HAP-1 (cell line): ENCODE measurements at regions not wholly inside any gene's neighbourhood (a gene's known extent, or its start where the extent isn't known, plus 50 kb on each side); places are given as distances from the start of the nearest gene placed in this dataset.
"Not testable (repeated sequence)": the region's sequence is repeated elsewhere in the genome, so short reads cannot be mapped to it uniquely, and the experiment has no call there.

Experiments
- DNase-seq, 2 experiments: peaks; one replicate each; pipeline ENCODE4 v3.0.0-alpha.2; 2016 to 2020; ENCODE audit warnings: low spot score in 2 of 2
- H3K27me3 ChIP-seq: fragments of 250-450 bp; sonication (Bioruptor Pico); 2 replicates; pipeline ENCODE4 v1.5.1; 2020; ENCODE audit warnings: low read depth, mild to moderate bottlenecking, moderate library complexity
- H3K36me3 ChIP-seq: fragments of 250-450 bp; sonication (Bioruptor Pico); replicated peaks from 2 replicates; pipeline ENCODE4 v1.5.1; 2020; ENCODE audit warnings: mild to moderate bottlenecking
- H3K4me1 ChIP-seq: fragments of 250-450 bp; sonication (Bioruptor Pico); 2 replicates; pipeline ENCODE4 v1.5.1; 2020; ENCODE audit warnings: mild to moderate bottlenecking
- H3K4me3 ChIP-seq: fragments of 250-450 bp; sonication (Bioruptor Pico); 2 replicates; pipeline ENCODE4 v1.5.1; 2020; ENCODE audit warnings: mild to moderate bottlenecking, moderate library complexity
- H3K9me3 ChIP-seq: fragments of 250-450 bp; sonication (Bioruptor Pico); 2 replicates; pipeline ENCODE4 v1.5.1; 2020; ENCODE audit warnings: mild to moderate bottlenecking, moderate library complexity
- in situ Hi-C: fragments of 300-500 bp; cut with MboI; formaldehyde crosslinking; loops from 3 replicates; pipeline ENCODE4 v1.14.3; 2020; ENCODE audit warnings: low sequenced_read_pairs, inconsistent platforms, mixed read lengths

DNA sequence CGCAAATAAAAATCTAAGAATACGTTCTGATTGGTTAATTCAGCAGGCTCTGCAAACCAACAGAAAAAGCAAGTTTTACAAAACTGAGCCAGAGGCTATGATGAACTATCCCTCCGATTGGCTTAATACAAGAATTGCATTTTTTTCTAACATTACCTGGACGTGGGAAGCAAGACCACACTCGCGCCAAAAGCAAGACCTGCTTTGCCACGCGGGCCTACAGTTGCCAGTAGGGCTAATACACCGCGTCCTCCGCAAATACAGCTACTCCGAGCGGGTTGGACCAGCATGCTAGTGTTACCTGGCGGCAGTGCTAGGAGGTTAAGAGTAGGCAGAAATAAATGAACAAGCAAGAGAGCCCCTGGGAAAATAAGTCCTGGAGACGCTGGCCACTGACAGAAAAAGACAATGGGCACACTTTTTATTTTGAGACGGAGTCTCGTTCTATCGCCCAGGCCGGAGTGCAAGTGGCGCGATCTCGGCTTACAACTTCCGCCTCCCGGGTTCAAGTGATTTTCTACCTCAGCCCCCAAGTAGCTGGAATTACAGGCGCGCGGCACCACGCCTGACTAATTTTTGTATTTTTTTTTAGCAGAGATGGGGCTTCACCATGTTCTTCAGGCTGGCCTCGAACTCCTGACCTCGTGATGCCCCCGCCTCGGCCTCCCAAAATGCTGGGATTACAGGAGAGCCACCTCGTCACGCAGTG, 131.9 kb upstream of the BTN3A2 start:
- no peaks in the 10 kb centered on the region for H3K36me3 ChIP-seq
- in situ Hi-C loops = no loop called here

DNA sequence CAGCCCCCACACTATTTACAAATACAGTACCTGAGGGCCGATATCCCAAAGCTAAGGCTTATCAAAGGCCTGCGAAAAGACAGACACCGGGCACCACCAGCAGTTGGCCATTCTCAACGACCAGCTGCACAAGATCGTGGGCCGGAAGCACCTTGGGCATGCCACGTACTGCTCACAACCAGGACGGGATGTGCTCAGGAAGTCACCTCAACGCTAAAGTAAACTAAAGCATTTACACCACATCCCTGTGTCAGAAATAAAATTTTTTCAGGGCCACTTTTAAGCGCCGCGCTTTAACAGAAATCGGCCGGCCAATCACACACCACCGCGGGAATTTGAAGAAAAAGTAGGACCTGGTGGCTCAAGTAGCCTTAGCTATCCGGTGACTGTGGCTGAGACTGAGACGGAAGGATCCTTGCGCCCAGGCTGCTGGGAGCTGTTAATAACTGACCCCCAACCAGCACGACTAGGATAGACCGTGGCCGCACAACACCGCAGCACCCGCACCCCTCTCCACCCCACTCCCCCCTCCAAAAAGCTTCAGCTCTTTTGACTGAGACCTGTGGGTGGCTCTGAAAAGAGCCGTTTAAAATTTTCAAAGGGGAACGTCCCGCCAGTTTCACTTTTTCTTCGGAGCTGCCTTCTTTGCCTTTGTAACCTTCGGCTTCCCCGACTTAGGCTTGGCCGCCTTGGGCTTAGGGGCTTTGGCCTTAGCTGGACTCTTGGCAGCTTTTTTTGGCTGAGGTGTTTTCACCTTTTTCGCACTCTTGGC, 131.2 kb upstream of the BTN3A2 start:
- Histone ChIP-seq H3K36me3 (no peaks in the 10 kb centered on the region), H3K27me3 (no peaks in the 10 kb centered on the region), H3K4me1 (peaks cover 12% of the 10 kb centered on the region), H3K4me3 (peak overlapping the region; percentile 34), H3K9me3 (no peaks in the 10 kb centered on the region)
- in situ Hi-C loops = no loop called here
- DNase-seq = peak; percentile 58 to 77

More for the DNA sequence above, 131.9 kb upstream of the BTN3A2 start:
- H3K4me3 ChIP-seq = peak overlapping the region; percentile 34
- DNase-seq = peak in 1 of 2 experiments; percentile 43
- no peaks in the 10 kb centered on the region for H3K27me3 ChIP-seq
- H3K4me1 ChIP-seq = peaks cover 12% of the 10 kb centered on the region
- H3K9me3 ChIP-seq = no peaks in the 10 kb centered on the region

DNA sequence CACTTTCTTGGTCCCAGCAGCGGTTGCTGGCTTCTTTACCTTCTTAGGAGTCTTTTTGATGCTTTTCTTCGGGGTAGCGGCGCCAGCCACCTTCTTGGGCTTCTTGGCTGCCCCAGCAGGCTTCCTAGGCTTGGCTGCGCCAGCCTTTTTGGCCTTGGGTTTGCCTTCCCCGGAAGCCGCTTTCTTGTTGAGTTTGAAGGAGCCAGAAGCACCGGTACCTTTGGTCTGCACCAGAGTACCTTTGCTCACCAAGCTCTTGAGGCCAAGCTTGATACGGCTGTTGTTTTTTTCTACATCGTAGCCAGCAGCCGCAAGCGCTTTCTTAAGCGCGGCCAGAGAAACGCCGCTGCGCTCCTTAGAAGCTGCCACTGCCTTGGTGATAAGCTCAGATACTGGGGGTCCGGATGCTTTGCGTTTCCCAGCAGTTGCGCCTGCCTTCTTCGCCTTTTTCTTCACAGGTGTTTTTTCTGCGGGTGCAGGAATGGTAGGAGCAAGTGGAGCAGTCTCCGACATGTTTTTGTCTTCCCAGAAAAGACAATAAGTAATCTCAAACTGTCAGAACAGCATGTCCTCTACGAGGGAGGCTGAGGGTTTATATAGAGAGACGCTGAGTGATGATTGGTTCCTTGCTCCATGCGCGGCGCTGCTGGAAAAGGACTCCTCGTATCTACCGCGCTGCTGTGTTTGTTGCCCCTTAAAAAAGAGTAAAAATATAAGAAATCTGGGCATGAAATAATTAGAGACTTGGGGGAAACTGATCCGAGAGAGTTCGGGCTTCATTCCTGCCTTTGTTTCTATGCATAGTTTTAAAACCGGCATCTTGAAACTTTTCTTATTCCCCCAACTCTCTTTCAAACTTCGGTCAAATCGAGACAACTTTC, 130.3 kb upstream of the BTN3A2 start:
- H3K4me1 ChIP-seq = peaks cover 12% of the 10 kb centered on the region
- no peaks in the 10 kb centered on the region for H3K9me3 ChIP-seq
- peak overlapping the region; percentile 34 for H3K4me3 ChIP-seq
- in situ Hi-C loops = no loop called here
- no peaks in the 10 kb centered on the region for H3K36me3 ChIP-seq
- DNase-seq = peak; percentile 80 to 83
- no peaks in the 10 kb centered on the region for H3K27me3 ChIP-seq

DNA sequence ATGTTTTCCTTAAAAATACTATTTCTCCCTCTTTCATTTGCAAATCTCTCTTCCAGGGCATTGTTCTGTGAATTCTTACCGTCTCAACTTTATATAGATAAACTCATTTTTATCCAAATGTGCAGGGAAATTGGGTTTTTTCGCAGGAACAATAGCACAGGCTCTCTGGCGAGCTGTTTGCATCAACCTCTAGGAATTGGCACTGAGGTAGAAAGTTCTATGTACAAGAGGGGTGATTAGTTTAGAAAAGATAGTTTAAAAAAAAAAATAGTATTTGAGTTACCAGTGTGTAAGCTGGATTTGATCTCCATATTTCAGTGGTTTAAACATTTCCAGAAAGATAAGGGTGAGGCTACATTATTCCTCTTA, 129.7 kb upstream of the BTN3A2 start:
- H3K4me3 ChIP-seq = peak overlapping the region; percentile 34
- no peaks in the 10 kb centered on the region for H3K27me3 ChIP-seq
- DNase-seq = peak in 1 of 2 experiments; percentile 57
- H3K9me3 ChIP-seq = no peaks in the 10 kb centered on the region
- peaks cover 12% of the 10 kb centered on the region for H3K4me1 ChIP-seq
- in situ Hi-C loops = no loop called here
- no peaks in the 10 kb centered on the region for H3K36me3 ChIP-seq

DNA sequence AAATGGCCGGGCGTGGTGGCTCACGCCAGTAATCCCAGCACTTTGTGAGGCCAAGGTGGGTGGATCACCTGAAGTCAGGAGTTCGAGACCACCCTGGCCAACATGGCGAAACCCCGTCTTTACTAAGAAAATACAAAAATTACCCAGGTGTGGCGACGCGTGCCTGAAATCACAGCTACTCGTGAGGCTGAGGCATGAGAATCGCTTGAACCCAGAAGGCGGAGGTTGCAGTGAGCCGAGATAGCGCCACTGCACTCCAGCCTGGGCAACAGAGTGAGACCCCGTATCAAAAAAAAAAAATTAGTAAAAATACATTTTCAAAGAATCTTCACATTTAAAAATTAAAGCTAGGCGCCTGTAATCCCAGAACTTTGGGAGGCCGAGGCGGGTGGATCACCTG, 125.6 kb upstream of the BTN3A2 start:
- H3K4me3 ChIP-seq, H3K9me3 ChIP-seq, H3K27me3 ChIP-seq, DNase-seq, in situ Hi-C loops, H3K36me3 ChIP-seq: not testable (repeated sequence)
- H3K4me1 ChIP-seq = peaks cover 22% of the 10 kb centered on the region

DNA sequence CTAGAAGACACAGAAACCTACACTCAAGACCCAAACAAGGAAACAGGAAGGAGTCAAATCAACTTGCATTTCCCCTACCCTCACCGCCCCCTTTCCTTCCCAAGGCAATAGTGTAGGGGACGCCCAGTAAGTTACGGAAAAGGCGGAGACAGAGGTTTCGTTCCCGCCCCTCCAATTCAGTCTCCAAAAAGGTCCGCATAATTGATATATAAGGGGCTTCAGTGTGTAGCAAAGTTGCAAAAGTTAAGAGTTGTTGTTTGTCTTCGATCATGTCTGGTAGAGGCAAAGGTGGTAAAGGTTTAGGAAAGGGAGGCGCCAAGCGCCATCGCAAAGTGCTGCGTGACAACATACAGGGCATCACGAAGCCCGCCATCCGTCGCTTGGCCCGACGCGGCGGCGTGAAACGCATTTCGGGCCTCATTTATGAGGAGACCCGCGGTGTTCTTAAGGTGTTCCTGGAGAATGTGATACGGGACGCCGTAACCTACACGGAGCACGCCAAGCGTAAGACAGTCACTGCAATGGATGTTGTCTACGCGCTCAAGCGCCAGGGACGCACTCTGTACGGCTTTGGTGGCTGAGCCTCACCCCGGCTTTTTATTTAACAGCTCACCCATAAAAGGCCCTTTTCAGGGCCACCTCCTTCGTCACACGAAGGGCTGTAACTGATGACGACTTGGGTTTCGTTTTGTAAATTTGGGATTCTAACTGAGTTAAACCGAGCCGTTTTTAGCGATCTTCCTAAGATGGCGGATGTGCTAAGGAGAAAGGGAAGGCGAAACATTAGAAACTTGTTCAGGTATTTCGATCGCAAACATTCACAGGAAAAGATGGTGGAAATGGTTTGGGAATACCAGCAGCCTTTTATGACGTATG, 124.6 kb upstream of the BTN3A2 start:
- Histone ChIP-seq H3K4me3 (no peak overlapping the region), H3K4me1 (peaks cover 21% of the 10 kb centered on the region)

DNA sequence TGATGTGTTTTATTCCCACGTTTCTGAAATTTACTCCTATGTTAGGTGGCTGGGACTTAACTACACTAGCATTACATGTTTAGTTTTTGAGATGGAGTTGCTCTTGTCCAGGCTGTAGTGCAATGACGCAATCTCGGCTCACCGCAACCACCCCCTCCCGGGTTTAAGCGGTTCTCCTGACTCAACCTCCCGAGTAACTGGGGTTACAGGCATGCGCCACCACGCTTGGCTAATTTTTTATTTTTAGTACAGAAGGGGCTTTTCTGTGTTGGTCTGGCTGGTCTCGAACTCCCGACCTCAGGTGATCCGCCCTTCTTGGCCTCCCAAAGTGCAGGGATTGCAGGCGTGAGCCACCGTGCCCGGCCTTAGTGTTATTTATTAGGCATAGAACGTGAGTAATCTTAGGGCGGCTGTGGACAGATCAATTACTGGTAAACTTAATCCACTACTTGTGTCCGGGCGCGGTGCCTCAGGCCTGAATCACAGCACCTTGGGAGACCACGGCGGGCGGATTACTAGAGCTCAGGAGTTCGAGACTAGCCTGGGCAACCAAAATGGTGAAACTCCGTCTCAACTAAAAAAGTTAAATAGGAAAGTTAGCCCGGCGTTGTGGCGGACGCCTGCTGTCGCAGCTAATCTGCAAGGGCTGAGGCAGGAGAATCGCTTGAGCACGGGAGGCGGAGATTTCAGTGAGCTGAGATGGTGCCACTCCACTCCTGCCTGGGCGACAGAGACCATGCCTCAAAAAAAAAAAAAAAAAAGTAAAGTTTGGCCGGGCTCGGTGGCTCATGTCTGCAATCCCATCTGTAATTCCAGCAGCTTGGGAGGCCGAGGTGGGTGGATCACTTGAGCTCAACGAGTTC, 123.7 kb upstream of the BTN3A2 start:
- DNase-seq = no peak
- no peak overlapping the region for H3K4me3 ChIP-seq
- H3K4me1 ChIP-seq = peaks cover 16% of the 10 kb centered on the region
- in situ Hi-C loops = no loop called here
- no peaks in the 10 kb centered on the region for H3K9me3 ChIP-seq
- H3K36me3 ChIP-seq = no peaks in the 10 kb centered on the region
- no peaks in the 10 kb centered on the region for H3K27me3 ChIP-seq

More for the DNA sequence above, 124.6 kb upstream of the BTN3A2 start:
- H3K36me3 ChIP-seq = no peaks in the 10 kb centered on the region
- no peaks in the 10 kb centered on the region for H3K27me3 ChIP-seq
- in situ Hi-C loops = no loop called here
- no peaks in the 10 kb centered on the region for H3K9me3 ChIP-seq
- no peak for DNase-seq

DNA sequence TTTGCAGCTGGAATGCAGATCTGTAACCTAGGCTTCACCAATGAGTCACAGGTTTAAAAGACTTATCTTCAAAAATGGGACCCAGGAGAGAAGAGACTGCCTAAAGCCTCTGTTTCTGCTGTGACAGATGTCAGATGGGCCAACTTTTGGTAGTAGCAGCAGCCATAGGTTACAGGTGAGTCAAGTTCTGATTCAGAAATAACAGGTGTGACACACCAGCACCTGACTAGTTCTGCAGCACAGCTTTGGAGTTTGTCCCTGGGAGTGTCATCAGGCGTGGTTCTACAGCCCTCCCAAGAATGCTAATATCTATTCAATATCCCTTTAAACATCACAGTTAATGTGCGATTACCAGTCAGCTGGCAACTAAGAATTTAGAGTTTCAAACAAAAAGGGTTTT, 121.9 kb upstream of the BTN3A2 start:
- Histone ChIP-seq H3K9me3 (no peaks in the 10 kb centered on the region), H3K27me3 (no peaks in the 10 kb centered on the region), H3K36me3 (no peaks in the 10 kb centered on the region), H3K4me1 (peaks cover 16% of the 10 kb centered on the region), H3K4me3 (no peak overlapping the region)
- in situ Hi-C loops = no loop called here
- DNase-seq = peak in 1 of 2 experiments; percentile 15

DNA sequence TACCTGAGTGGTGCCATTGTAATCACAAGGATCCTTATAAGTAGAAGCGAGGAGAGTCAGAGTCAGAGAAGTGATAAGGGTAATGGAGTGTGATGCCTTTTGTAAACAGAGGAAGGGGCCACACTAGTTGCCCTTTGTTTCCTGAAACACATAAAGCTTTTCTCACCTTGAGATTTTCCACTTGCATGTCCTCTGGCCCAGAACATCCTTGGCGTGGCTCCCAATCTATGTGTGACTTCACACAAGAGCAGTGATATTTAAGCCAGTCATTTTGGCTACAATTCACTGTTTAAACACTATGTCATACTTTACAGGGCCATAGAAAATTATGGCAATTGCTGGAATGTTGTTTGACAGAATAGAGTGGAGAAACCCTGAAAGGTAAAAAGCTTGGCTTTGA, 121.2 kb upstream of the BTN3A2 start:
- H3K27me3 ChIP-seq = no peaks in the 10 kb centered on the region
- no peaks in the 10 kb centered on the region for H3K9me3 ChIP-seq
- in situ Hi-C loops = no loop called here

DNA sequence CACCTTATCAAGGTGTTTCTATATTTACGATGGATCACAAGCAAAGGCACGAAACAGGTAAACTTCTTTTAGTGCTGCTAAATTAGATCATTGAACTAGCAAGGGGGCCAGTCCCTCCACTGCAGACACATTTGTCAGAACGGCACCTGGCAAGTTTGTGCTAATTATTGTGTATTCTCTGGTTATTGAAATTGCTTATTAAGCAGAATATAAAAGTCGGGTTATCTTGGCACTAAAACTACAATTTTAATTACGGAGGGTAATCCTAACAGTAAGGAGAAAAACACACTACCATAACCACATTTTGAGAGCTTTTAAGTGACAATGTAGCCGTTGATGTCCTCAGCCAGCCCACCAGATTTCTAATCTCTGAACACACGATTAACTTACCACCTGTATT, 118.9 kb upstream of the BTN3A2 start:
- DNase-seq = no peak
- Histone ChIP-seq H3K9me3 (no peaks in the 10 kb centered on the region), H3K36me3 (no peaks in the 10 kb centered on the region), H3K4me3 (no peak overlapping the region), H3K27me3 (no peaks in the 10 kb centered on the region), H3K4me1 (peaks cover 19% of the 10 kb centered on the region)
- in situ Hi-C loops = no loop called here

More for the DNA sequence above, 121.2 kb upstream of the BTN3A2 start:
- Histone ChIP-seq H3K4me1 (peaks cover 19% of the 10 kb centered on the region), H3K4me3 (no peak overlapping the region), H3K36me3 (no peaks in the 10 kb centered on the region)
- DNase-seq = no peak

DNA sequence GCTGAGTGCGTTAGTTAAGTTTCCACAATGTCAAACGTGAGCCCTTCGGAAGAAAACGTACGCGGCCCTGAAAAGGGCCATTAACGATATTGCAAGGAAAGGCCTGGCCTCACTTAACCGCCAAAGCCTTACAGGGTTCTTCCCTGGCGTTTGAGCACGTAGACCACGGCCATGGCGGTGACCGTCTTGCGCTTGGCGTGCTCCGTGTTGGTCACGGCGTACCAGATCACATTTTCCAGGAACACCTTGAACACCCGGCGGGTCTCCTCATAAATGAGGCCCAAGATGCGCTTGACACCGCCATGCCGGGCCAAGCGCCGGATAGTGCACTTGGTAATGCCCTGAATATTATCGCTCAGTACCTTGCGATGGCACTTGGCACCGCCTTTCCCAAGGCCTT, 118.4 kb upstream of the BTN3A2 start:
- peaks cover 19% of the 10 kb centered on the region for H3K4me1 ChIP-seq
- H3K27me3 ChIP-seq = no peaks in the 10 kb centered on the region
- no peaks in the 10 kb centered on the region for H3K36me3 ChIP-seq
- no peak for DNase-seq
- no peak overlapping the region for H3K4me3 ChIP-seq
- in situ Hi-C loops = no loop called here
- no peaks in the 10 kb centered on the region for H3K9me3 ChIP-seq

DNA sequence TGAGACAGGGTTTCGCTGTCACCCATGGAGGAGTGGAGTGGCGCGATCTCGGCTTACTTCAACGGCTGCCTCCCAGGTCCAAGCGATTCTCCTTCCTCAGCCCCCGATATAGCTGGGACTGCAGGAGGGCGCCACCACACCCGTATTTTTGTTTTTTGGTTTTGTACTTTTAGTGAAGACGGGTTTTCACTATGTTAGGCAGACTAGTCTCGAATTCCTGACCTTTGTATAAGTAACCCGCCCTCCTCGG, 115.4 kb upstream of the BTN3A2 start:
- no peak for DNase-seq
- peaks cover 17% of the 10 kb centered on the region for H3K4me1 ChIP-seq
- no peaks in the 10 kb centered on the region for H3K9me3 ChIP-seq
- H3K36me3 ChIP-seq = no peaks in the 10 kb centered on the region
- H3K4me3 ChIP-seq = no peak overlapping the region
- H3K27me3 ChIP-seq = no peaks in the 10 kb centered on the region
- in situ Hi-C loops = no loop called here
